Panc1 (cell line): ENCODE measurements at regions not wholly inside any gene's neighbourhood (a gene's known extent, or its start where the extent isn't known, plus 50 kb on each side); places are given as distances from the start of the nearest gene placed in this dataset.

ENCODE experiments used
- ATAC-seq: fragments of 200-7000 bp; cut with Tn5 transposase; 2 replicates; pipeline ENCODE4 v1.9.1; 2020; ENCODE audit warnings: mild to moderate bottlenecking, moderate library complexity
- BruUV-seq: library from RNA; stranded (reverse); fragments of 400-500 nt; replicated peaks from 2 replicates; lab custom pipeline; 2021; lab: Mats Ljungman, UMichigan
- CTCF ChIA-PET: fragments of 300-600 bp; sonication (Branson Sonifier 250); formaldehyde crosslinking; loops from one replicate; lab custom pipeline; 2022; ENCODE audit warnings: antibody characterized with exemption; lab: Charles Lee
- POLR2A ChIA-PET: fragments of 300-600 bp; sonication (Branson Sonifier 250); formaldehyde crosslinking; loops from one replicate; lab custom pipeline; 2022; ENCODE audit warnings: antibody characterized with exemption; lab: Charles Lee
- DNase-seq: peaks from one replicate; pipeline ENCODE4 v3.0.0-alpha.2; 2010; ENCODE audit warnings: low read depth, low spot score
- H3K27ac ChIP-seq: 2 replicates; pipeline ENCODE4 v1.5.1; 2011; ENCODE audit warnings: mild to moderate bottlenecking, low read length, inconsistent platforms
- H3K27me3 ChIP-seq: fragments of 200-500 bp; sonication (Bioruptor generic); 2 replicates; pipeline ENCODE4 v1.6.0; 2014; ENCODE audit warnings: low read length, inconsistent platforms; ENCODE audit not compliant: control insufficient read depth, insufficient read depth
- H3K36me3 ChIP-seq: fragments of 200-500 bp; sonication (Bioruptor generic); 2 replicates; pipeline ENCODE4 v1.5.1; 2014; ENCODE audit warnings: inconsistent platforms, mild to moderate bottlenecking, low read length, moderate library complexity; ENCODE audit not compliant: control insufficient read depth, insufficient read depth
- H3K4me1 ChIP-seq: 2 replicates; pipeline ENCODE4 v1.5.1; 2011; ENCODE audit warnings: inconsistent platforms, mild to moderate bottlenecking, low read length, moderate library complexity; ENCODE audit not compliant: control insufficient read depth, insufficient read depth
- H3K4me3 ChIP-seq, 2 experiments: 2 replicates each; pipeline ENCODE4 v1.5.1; 2011 to 2012; ENCODE audit warnings: low read depth in 2 of 2, low read length in 2 of 2, mild to moderate bottlenecking in 2 of 2, inconsistent platforms in 1 of 2, moderate library complexity in 1 of 2
- H3K9me3 ChIP-seq: fragments of 200-500 bp; sonication (Bioruptor generic); 2 replicates; pipeline ENCODE4 v1.5.1; 2014; ENCODE audit warnings: low read depth, mild to moderate bottlenecking, inconsistent platforms, low read length, moderate library complexity; ENCODE audit not compliant: control insufficient read depth, insufficient read depth
- POLR2AphosphoS5 ChIP-seq: IDR thresholded peaks from 2 replicates; pipeline ENCODE4 v1.6.1; 2012; ENCODE audit warnings: mild to moderate bottlenecking, low read depth, low read length, moderate library complexity
- SIN3A ChIP-seq: IDR thresholded peaks from 2 replicates; pipeline ENCODE4 v1.6.1; 2012; ENCODE audit warnings: low read depth, mild to moderate bottlenecking, low read length, moderate library complexity, borderline replicate concordance; ENCODE audit not compliant: insufficient read depth
- TCF7L2 ChIP-seq: IDR thresholded peaks from 2 replicates; pipeline ENCODE4 v1.6.1; 2011; ENCODE audit warnings: mild to moderate bottlenecking, low read depth, low read length, inconsistent platforms
- in situ Hi-C: cut with HindIII; loops from 2 replicates; pipeline ENCODE4 v1.10.0; 2016; ENCODE audit warnings: low sequenced_read_pairs, low pct_unique_long_range_greater_than_20kb
- intact Hi-C: fragments of 100-400 bp; cut with micrococcal nuclease; formaldehyde crosslinking; loops from one replicate; pipeline ENCODE4 v1.10.0; 2022; ENCODE audit not compliant: unreplicated experiment
- TF ChIP-seq, protein P1 (sequence below), 2 experiments: IDR thresholded peaks; 2 replicates each; pipeline ENCODE4 v1.6.1; 2011 to 2012; ENCODE audit warnings: low read depth in 2 of 2, control low read depth in 1 of 2, low read length in 1 of 2, mild to moderate bottlenecking in 1 of 2, moderate library complexity in 1 of 2; ENCODE audit not compliant: insufficient read depth in 1 of 2
- TF ChIP-seq, protein P2 (sequence below): fragments of 450-650 bp; IDR thresholded peaks from 2 replicates; pipeline ENCODE4 v1.5.1; 2017; ENCODE audit warnings: mild to moderate bottlenecking

DNA sequence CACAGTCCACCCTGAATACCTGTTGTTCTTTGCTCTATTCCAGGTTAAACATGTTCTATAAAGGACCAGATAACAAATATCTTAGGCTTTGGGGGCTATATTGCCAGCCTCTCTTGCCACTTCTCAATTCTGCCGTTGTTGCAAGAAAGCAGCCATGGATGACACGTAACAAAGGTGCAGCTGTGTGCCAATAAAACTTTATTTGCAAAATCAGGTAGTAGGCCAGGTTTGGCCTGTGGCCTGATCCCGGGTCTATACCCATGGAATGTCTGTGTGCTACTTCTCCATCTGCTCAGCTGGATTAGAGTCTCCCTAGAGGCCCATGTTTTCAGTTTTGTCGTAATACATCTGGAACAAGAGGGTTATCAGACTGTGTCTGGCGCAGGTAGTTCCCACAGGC, 175.3 kb upstream of the KCNG1 start:
- Histone ChIP-seq H3K4me1 (no peaks in the 10 kb centered on the region), H3K27ac (no peak overlapping the region), H3K4me3 (no peak overlapping the region), H3K9me3 (no peaks in the 10 kb centered on the region), H3K27me3 (peaks cover 9% of the 10 kb centered on the region), H3K36me3 (no peaks in the 10 kb centered on the region)
- POLR2A ChIA-PET = no interaction called here
- TF ChIP-seq SIN3A (no peak), TCF7L2 (no peak), POLR2AphosphoS5 (no peak)
- TF ChIP-seq, protein P1, sequence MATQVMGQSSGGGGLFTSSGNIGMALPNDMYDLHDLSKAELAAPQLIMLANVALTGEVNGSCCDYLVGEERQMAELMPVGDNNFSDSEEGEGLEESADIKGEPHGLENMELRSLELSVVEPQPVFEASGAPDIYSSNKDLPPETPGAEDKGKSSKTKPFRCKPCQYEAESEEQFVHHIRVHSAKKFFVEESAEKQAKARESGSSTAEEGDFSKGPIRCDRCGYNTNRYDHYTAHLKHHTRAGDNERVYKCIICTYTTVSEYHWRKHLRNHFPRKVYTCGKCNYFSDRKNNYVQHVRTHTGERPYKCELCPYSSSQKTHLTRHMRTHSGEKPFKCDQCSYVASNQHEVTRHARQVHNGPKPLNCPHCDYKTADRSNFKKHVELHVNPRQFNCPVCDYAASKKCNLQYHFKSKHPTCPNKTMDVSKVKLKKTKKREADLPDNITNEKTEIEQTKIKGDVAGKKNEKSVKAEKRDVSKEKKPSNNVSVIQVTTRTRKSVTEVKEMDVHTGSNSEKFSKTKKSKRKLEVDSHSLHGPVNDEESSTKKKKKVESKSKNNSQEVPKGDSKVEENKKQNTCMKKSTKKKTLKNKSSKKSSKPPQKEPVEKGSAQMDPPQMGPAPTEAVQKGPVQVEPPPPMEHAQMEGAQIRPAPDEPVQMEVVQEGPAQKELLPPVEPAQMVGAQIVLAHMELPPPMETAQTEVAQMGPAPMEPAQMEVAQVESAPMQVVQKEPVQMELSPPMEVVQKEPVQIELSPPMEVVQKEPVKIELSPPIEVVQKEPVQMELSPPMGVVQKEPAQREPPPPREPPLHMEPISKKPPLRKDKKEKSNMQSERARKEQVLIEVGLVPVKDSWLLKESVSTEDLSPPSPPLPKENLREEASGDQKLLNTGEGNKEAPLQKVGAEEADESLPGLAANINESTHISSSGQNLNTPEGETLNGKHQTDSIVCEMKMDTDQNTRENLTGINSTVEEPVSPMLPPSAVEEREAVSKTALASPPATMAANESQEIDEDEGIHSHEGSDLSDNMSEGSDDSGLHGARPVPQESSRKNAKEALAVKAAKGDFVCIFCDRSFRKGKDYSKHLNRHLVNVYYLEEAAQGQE (IDR thresholded peaks at IDR 0.05; ENCODE audit: insufficient read depth in 1 of 2, low read depth in 2 of 2, low read length in 1 of 2) = no peak
- TF ChIP-seq, protein P2, sequence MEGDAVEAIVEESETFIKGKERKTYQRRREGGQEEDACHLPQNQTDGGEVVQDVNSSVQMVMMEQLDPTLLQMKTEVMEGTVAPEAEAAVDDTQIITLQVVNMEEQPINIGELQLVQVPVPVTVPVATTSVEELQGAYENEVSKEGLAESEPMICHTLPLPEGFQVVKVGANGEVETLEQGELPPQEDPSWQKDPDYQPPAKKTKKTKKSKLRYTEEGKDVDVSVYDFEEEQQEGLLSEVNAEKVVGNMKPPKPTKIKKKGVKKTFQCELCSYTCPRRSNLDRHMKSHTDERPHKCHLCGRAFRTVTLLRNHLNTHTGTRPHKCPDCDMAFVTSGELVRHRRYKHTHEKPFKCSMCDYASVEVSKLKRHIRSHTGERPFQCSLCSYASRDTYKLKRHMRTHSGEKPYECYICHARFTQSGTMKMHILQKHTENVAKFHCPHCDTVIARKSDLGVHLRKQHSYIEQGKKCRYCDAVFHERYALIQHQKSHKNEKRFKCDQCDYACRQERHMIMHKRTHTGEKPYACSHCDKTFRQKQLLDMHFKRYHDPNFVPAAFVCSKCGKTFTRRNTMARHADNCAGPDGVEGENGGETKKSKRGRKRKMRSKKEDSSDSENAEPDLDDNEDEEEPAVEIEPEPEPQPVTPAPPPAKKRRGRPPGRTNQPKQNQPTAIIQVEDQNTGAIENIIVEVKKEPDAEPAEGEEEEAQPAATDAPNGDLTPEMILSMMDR = no peak
- CTCF ChIA-PET = no interaction called here
- intact Hi-C loops = no loop called here
- in situ Hi-C loops = no loop called here
- no TSS peak for BruUV-seq
- ATAC-seq (no peak), DNase-seq (no peak)

DNA sequence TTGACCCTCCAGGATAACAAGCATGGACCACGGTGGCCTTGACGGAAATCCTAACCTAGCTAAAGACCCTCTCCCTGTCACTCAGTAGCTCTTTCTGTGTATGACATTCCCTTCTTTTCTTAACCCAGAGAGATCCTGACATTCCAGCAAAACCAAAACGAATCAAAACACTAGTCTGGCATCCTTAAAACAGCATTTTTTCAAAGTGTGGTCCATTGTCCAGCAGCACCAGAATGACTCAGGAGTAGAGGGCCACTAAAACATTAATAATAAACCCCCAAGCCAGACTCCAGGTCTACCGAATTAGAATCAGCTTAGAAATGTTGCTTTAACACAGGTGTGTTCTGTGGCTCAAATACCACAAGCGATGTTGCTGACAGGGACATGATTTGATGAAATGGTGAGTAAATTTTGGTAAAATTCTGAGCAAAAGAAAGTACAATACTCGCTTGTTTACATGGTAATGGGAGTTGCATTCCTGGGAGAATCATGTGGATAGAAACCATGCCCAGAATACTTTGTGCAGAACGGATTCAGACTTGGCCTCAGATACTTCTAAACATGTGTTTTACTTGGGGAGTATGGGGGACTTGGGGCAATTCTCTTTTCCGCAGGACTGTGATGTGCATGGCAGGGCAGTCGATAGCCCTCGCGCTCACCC, 174.2 kb upstream of the KCNG1 start:
- in situ Hi-C loops = no loop called here
- BruUV-seq = no TSS peak
- POLR2A ChIA-PET = no interaction called here
- intact Hi-C loops = no loop called here
- no peaks in the 10 kb centered on the region for H3K9me3 ChIP-seq
- TF ChIP-seq, protein P1 (IDR thresholded peaks at IDR 0.05; ENCODE audit: insufficient read depth in 1 of 2, low read depth in 2 of 2, low read length in 1 of 2) = no peak
- TF ChIP-seq, protein P2 = no peak
- TF ChIP-seq POLR2AphosphoS5 = no peak
- TF ChIP-seq TCF7L2 = no peak
- TF ChIP-seq SIN3A = no peak
- CTCF ChIA-PET = no interaction called here
- H3K4me3 ChIP-seq = no peak overlapping the region
- H3K27ac ChIP-seq = no peak overlapping the region
- peaks cover 7% of the 10 kb centered on the region for H3K27me3 ChIP-seq
- no peaks in the 10 kb centered on the region for H3K36me3 ChIP-seq
- DNase-seq (no peak), ATAC-seq (no peak)
- no peaks in the 10 kb centered on the region for H3K4me1 ChIP-seq
